Endodermal cell (in vitro differentiated cells): ENCODE measurements at regions not wholly inside any gene's neighbourhood (a gene's known extent, or its start where the extent isn't known, plus 50 kb on each side); places are given as distances from the start of the nearest gene placed in this dataset.
A peak's percentile ranks its signal among the peaks of the same experiment; 100 is the strongest.

ENCODE experiments used
- DNase-seq: peaks from one replicate; pipeline ENCODE4 v3.0.0-alpha.2; 2017
- H3K27ac ChIP-seq: 2 replicates; pipeline ENCODE4 v1.5.1; 2013; ENCODE audit warnings: mild to moderate bottlenecking, low read depth, low read length, moderate library complexity
- H3K27me3 ChIP-seq: 2 replicates; pipeline ENCODE4 v1.6.1; 2013; ENCODE audit warnings: mild to moderate bottlenecking, low read length, moderate library complexity; ENCODE audit not compliant: insufficient read depth, control insufficient read depth, poor library complexity, severe bottlenecking
- H3K36me3 ChIP-seq: 2 replicates; pipeline ENCODE4 v1.7.0; 2013; ENCODE audit warnings: mild to moderate bottlenecking, low read length, moderate library complexity; ENCODE audit not compliant: control insufficient read depth, insufficient read depth
- H3K4me1 ChIP-seq: one replicate; pipeline ENCODE4 v1.7.0; 2013; ENCODE audit warnings: low read length; ENCODE audit not compliant: control insufficient read depth, insufficient read depth
- H3K4me3 ChIP-seq: 2 replicates; pipeline ENCODE4 v1.5.1; 2013; ENCODE audit warnings: mild to moderate bottlenecking, low read length, moderate library complexity
- H3K9ac ChIP-seq: 2 replicates; pipeline ENCODE4 v1.6.1; 2013; ENCODE audit warnings: mild to moderate bottlenecking, low read length, moderate library complexity; ENCODE audit not compliant: poor library complexity, severe bottlenecking; ENCODE audit errors: extremely low read depth
- H3K9me3 ChIP-seq: 2 replicates; pipeline ENCODE4 v1.6.1; 2013; ENCODE audit warnings: mild to moderate bottlenecking, low read length, moderate library complexity; ENCODE audit not compliant: control insufficient read depth
- H3K27ac Mint-ChIP-seq: 2 replicates; pipeline ENCODE4 v1.8.0; 2020; ENCODE audit warnings: mixed read lengths
- H3K27me3 Mint-ChIP-seq: 2 replicates; pipeline ENCODE4 v1.8.0; 2021; ENCODE audit warnings: mild to moderate bottlenecking, mixed read lengths; ENCODE audit not compliant: insufficient read depth
- H3K36me3 Mint-ChIP-seq: 2 replicates; pipeline ENCODE4 v1.8.0; 2020; ENCODE audit warnings: low read depth, mixed read lengths
- H3K4me1 Mint-ChIP-seq: 2 replicates; pipeline ENCODE4 v1.8.0; 2020; ENCODE audit warnings: mixed read lengths
- H3K4me3 Mint-ChIP-seq: 2 replicates; pipeline ENCODE4 v1.8.0; 2020; ENCODE audit warnings: mild to moderate bottlenecking, moderate library complexity, mixed read lengths
- H3K9me3 Mint-ChIP-seq: 2 replicates; pipeline ENCODE4 v1.8.0; 2020; ENCODE audit warnings: mild to moderate bottlenecking, mixed read lengths
- CTCF ChIP-seq: fragments of 200-600 bp; sonication (generic); conservative IDR thresholded peaks from 2 replicates; pipeline ENCODE4 v1.5.0; 2021; ENCODE audit warnings: antibody characterized with exemption, mild to moderate bottlenecking
- WGBS, 2 experiments: methylation state at CpG; one replicate each; pipeline versions ENCODE4 v1.1.5 to v1.1.7; 2013; ENCODE audit warnings: missing lambda C conversion rate in 2 of 2, mixed read lengths in 1 of 2; ENCODE audit not compliant: insufficient coverage in 1 of 2, insufficient read length in 1 of 2; 5-methylcytosine and 5-hydroxymethylcytosine counted together

GRCh38 chr2:156933645-156934225 lies 323.8 kb upstream of the GALNT5 start:
- H3K27ac Mint-ChIP-seq = no peak overlapping the region
- H3K27me3 Mint-ChIP-seq = no peaks in the 10 kb centered on the region
- H3K9me3 ChIP-seq = no peaks in the 10 kb centered on the region
- H3K4me3 ChIP-seq = no peak overlapping the region
- H3K4me1 ChIP-seq = no peaks in the 10 kb centered on the region
- no peak for DNase-seq
- no peak overlapping the region for H3K27ac ChIP-seq
- no peaks in the 10 kb centered on the region for H3K36me3 ChIP-seq
- H3K36me3 Mint-ChIP-seq = no peaks in the 10 kb centered on the region
- no peaks in the 10 kb centered on the region for H3K4me1 Mint-ChIP-seq
- TF ChIP-seq CTCF = no peak
- H3K9me3 Mint-ChIP-seq = no peaks in the 10 kb centered on the region
- H3K27me3 ChIP-seq = no peaks in the 10 kb centered on the region
- no peak overlapping the region for H3K4me3 Mint-ChIP-seq
- 80 to 100% methylated on average over 2 to 3 of the region's 3 CpGs for WGBS, 2 experiments
- H3K9ac ChIP-seq = no peak overlapping the region

- no peak for TF ChIP-seq CTCF
- no peak overlapping the region for H3K4me3 Mint-ChIP-seq
- H3K36me3 Mint-ChIP-seq = no peaks in the 10 kb centered on the region
- no peak for DNase-seq
- Histone ChIP-seq H3K27me3 (no peaks in the 10 kb centered on the region), H3K4me3 (no peak overlapping the region), H3K4me1 (no peaks in the 10 kb centered on the region), H3K9me3 (no peaks in the 10 kb centered on the region), H3K27ac (no peak overlapping the region), H3K9ac (no peak overlapping the region), H3K36me3 (no peaks in the 10 kb centered on the region)
- no peaks in the 10 kb centered on the region for H3K27me3 Mint-ChIP-seq
- H3K9me3 Mint-ChIP-seq = no peaks in the 10 kb centered on the region
- no peaks in the 10 kb centered on the region for H3K4me1 Mint-ChIP-seq
- 88 to 94% methylated on average over 4 to 5 of the region's 5 CpGs for WGBS, 2 experiments
- no peak overlapping the region for H3K27ac Mint-ChIP-seq
Measured at GRCh38 chr2:156935616-156936015, 321.9 kb upstream of the GALNT5 start.

- H3K4me1 Mint-ChIP-seq = no peaks in the 10 kb centered on the region
Measured at GRCh38 chr2:156937430-156937829, 320.1 kb upstream of the GALNT5 start.

More at GRCh38 chr2:156937430-156937829, 320.1 kb upstream of the GALNT5 start:
- no peaks in the 10 kb centered on the region for H3K9me3 Mint-ChIP-seq
- no peaks in the 10 kb centered on the region for H3K36me3 Mint-ChIP-seq
- H3K27me3 Mint-ChIP-seq = no peaks in the 10 kb centered on the region
- Histone ChIP-seq H3K36me3 (no peaks in the 10 kb centered on the region), H3K9ac (no peak overlapping the region), H3K4me3 (no peak overlapping the region), H3K27ac (no peak overlapping the region), H3K27me3 (no peaks in the 10 kb centered on the region), H3K9me3 (no peaks in the 10 kb centered on the region), H3K4me1 (no peaks in the 10 kb centered on the region)
- WGBS, 2 experiments = 64% methylated on average over 1 of the region's 1 CpG; no CpG with 5 or more reads in 1 of the 2 experiments
- no peak overlapping the region for H3K4me3 Mint-ChIP-seq
- H3K27ac Mint-ChIP-seq = peak overlapping the region; percentile 6
- no peak for DNase-seq
- no peak for TF ChIP-seq CTCF
